HepG2 (cell line): ENCODE measurements at regions not wholly inside any gene's neighbourhood (a gene's known extent, or its start where the extent isn't known, plus 50 kb on each side); places are given as distances from the start of the nearest gene placed in this dataset.
A peak's percentile ranks its signal among the peaks of the same experiment; 100 is the strongest.

Experiments
- ATAC-seq: fragments of 200-7000 bp; cut with Tn5 transposase; 3 replicates; pipeline ENCODE4 v1.9.1; 2020; ENCODE audit warnings: mild to moderate bottlenecking, moderate library complexity
- BruUV-seq: library from RNA; stranded (reverse); fragments of 400-500 nt; replicated peaks from 2 replicates; lab custom pipeline; 2021; lab: Mats Ljungman, UMichigan
- CTCF ChIA-PET: fragments of 300-600 bp; formaldehyde crosslinking; extraction: SDS; loops from one replicate; lab custom pipeline; 2021; ENCODE audit warnings: low total read pairs, inconsistent platforms, low intra/inter-chr PET ratio; lab: Yijun Ruan, JAX
- POLR2A ChIA-PET: fragments of 350-600 bp; sonication (Branson Sonifier 250); formaldehyde crosslinking; loops from one replicate; lab custom pipeline; 2020; ENCODE audit warnings: antibody characterized with exemption, inconsistent platforms; lab: Yijun Ruan, JAX
- DNase-seq: peaks from one replicate; pipeline ENCODE4 v3.0.0-alpha.2; 2015; ENCODE audit warnings: low spot score
- FAIRE-seq: peaks from 3 replicates; lab custom pipeline; 2011; peaks lifted over from hg19 to GRCh38; lab: Jason Lieb, UNC
- H2AFZ ChIP-seq: one replicate; pipeline ENCODE4 v1.6.1; 2011; ENCODE audit warnings: low read length, inconsistent platforms
- H3K27ac ChIP-seq: fragments of 300-600 bp; 3 replicates; pipeline ENCODE4 v1.8.0; 2011; ENCODE audit warnings: mixed run types, mild to moderate bottlenecking, mixed read lengths, low read length, inconsistent platforms; ENCODE audit not compliant: insufficient read depth; ENCODE audit errors: extremely low read length
- H3K27me3 ChIP-seq, 2 experiments: fragments of 200-600 bp in 1 of 2; 2 replicates in 1 of 2; 3 replicates in 1 of 2; pipeline versions ENCODE4 v1.6.0 to v1.8.0; 2011; ENCODE audit warnings: low read length in 2 of 2, mild to moderate bottlenecking in 2 of 2, moderate library complexity in 2 of 2, inconsistent platforms in 1 of 2; ENCODE audit not compliant: insufficient read depth in 2 of 2, control insufficient read depth in 1 of 2
- H3K36me3 ChIP-seq, 2 experiments: fragments of 200-600 bp in 1 of 2; replicated peaks in 1 of 2; 2 replicates in 1 of 2; 3 replicates in 1 of 2; pipeline versions ENCODE4 v1.5.1 to v1.8.0; 2011; ENCODE audit warnings: low read length in 2 of 2, inconsistent platforms in 1 of 2; ENCODE audit not compliant: insufficient read depth in 2 of 2, control insufficient read depth in 1 of 2
- H3K4me1 ChIP-seq: 2 replicates; pipeline ENCODE4 v1.5.1; 2012; ENCODE audit warnings: low read length, inconsistent platforms; ENCODE audit not compliant: insufficient read depth
- H3K4me2 ChIP-seq: 2 replicates; pipeline ENCODE4 v1.6.0; 2011; ENCODE audit warnings: low read depth, low read length, inconsistent platforms
- H3K4me3 ChIP-seq, 3 experiments: fragments of 200-600 bp in 1 of 3; sonication (generic), shearing (Covaris generic) in 1 of 3; replicated peaks in 1 of 3; 2 replicates each; pipeline ENCODE4 v1.5.1; 2011 to 2016; ENCODE audit warnings: low read length in 3 of 3, inconsistent platforms in 2 of 3, low read depth in 2 of 3, mild to moderate bottlenecking in 2 of 3, control low read depth in 1 of 3, mixed read lengths in 1 of 3; ENCODE audit not compliant: insufficient read depth in 1 of 3
- H3K79me2 ChIP-seq: one replicate; pipeline ENCODE4 v1.6.1; 2011; ENCODE audit warnings: low read length, inconsistent platforms; ENCODE audit not compliant: insufficient read depth
- H3K9ac ChIP-seq: 2 replicates; pipeline ENCODE4 v1.6.0; 2011; ENCODE audit warnings: mild to moderate bottlenecking, low read depth, low read length, inconsistent platforms; ENCODE audit not compliant: insufficient read depth
- H3K9me3 ChIP-seq: 2 replicates; pipeline ENCODE4 v1.5.1; 2012; ENCODE audit warnings: mild to moderate bottlenecking, low read length
- H4K20me1 ChIP-seq: 2 replicates; pipeline ENCODE4 v1.6.0; 2011; ENCODE audit warnings: inconsistent platforms, mild to moderate bottlenecking, low read length, moderate library complexity; ENCODE audit not compliant: insufficient read depth
- ADNP ChIP-seq: sonication (generic); formaldehyde crosslinking; IDR thresholded peaks from 2 replicates; pipeline ENCODE4 v1.4.0; 2020; ENCODE audit warnings: missing genetic modification reagents
- MAFK ChIP-seq, 2 experiments: IDR thresholded peaks in 1 of 2; conservative IDR thresholded peaks in 1 of 2; 2 replicates each; pipeline ENCODE4 v1.6.1; 2011; ENCODE audit warnings: improper control_type of control experiment in 2 of 2, low read length in 2 of 2
- NR3C1 ChIP-seq: sonication (generic); formaldehyde crosslinking; IDR thresholded peaks from 2 replicates; pipeline ENCODE4 v1.4.0; 2020; ENCODE audit warnings: missing genetic modification reagents
- PCBP2 ChIP-seq: fragments of 200-400 bp; formaldehyde crosslinking; optimal IDR thresholded peaks from 2 replicates; pipeline ENCODE3; 2018; ENCODE audit warnings: low read length, low read depth; ENCODE audit not compliant: poor library complexity, severe bottlenecking
- TAF1 ChIP-seq: sonication (generic); formaldehyde crosslinking; IDR thresholded peaks from 2 replicates; pipeline ENCODE4 v1.4.0; 2020; ENCODE audit warnings: missing genetic modification reagents
- TCF12 ChIP-seq, 2 experiments: fragments of 450-650 bp in 1 of 2; sonication (generic) in 1 of 2; formaldehyde crosslinking in 1 of 2; IDR thresholded peaks; 2 replicates each; pipeline versions ENCODE4 v1.6.1 to v1.8.0; 2017 to 2022; ENCODE audit warnings: antibody characterized with exemption in 1 of 2, mild to moderate bottlenecking in 1 of 2, missing genetic modification reagents in 1 of 2, moderate library complexity in 1 of 2
- TSC22D2 ChIP-seq: sonication (generic); formaldehyde crosslinking; IDR thresholded peaks from 2 replicates; pipeline ENCODE4 v1.5.1; 2020; ENCODE audit warnings: missing genetic modification reagents, mild to moderate bottlenecking, borderline replicate concordance
- ZBTB33 ChIP-seq: sonication (generic); formaldehyde crosslinking; IDR thresholded peaks from 2 replicates; pipeline ENCODE4 v1.4.0; 2020; ENCODE audit warnings: missing genetic modification reagents
- ZNF615 ChIP-seq: sonication (generic); formaldehyde crosslinking; IDR thresholded peaks from 2 replicates; pipeline ENCODE4 v1.5.0; 2020; ENCODE audit warnings: mild to moderate bottlenecking, missing genetic modification reagents, borderline replicate concordance
- ZNF703 ChIP-seq: sonication (generic); formaldehyde crosslinking; IDR thresholded peaks from 2 replicates; pipeline ENCODE4 v1.5.1; 2020; ENCODE audit warnings: missing genetic modification reagents, mild to moderate bottlenecking, moderate library complexity, borderline replicate concordance
- WGBS: methylation state at CpG from one replicate; pipeline ENCODE4 v1.1.6; 2017; ENCODE audit warnings: low lambda C conversion rate; 5-methylcytosine and 5-hydroxymethylcytosine counted together
- in situ Hi-C: cut with HindIII; loops from 2 replicates; pipeline ENCODE4 v1.10.0; 2017; ENCODE audit warnings: low pct_unique_long_range_greater_than_20kb; ENCODE audit not compliant: extremely low pct_ligation_motif_present
- intact Hi-C: fragments of 100-400 bp; cut with micrococcal nuclease; formaldehyde crosslinking; loops from one replicate; pipeline ENCODE4 v1.10.0; 2022; ENCODE audit not compliant: unreplicated experiment
- TF ChIP-seq, protein P1 (sequence below): sonication (generic); formaldehyde crosslinking; IDR thresholded peaks from 2 replicates; pipeline ENCODE4 v1.5.0; 2020; ENCODE audit warnings: mild to moderate bottlenecking, missing genetic modification reagents, moderate library complexity
- TF ChIP-seq, protein P2 (sequence below): IDR thresholded peaks from 2 replicates; pipeline ENCODE4 v1.6.1; 2016; ENCODE audit warnings: missing genetic modification reagents, missing compliant biosample characterization

DNA sequence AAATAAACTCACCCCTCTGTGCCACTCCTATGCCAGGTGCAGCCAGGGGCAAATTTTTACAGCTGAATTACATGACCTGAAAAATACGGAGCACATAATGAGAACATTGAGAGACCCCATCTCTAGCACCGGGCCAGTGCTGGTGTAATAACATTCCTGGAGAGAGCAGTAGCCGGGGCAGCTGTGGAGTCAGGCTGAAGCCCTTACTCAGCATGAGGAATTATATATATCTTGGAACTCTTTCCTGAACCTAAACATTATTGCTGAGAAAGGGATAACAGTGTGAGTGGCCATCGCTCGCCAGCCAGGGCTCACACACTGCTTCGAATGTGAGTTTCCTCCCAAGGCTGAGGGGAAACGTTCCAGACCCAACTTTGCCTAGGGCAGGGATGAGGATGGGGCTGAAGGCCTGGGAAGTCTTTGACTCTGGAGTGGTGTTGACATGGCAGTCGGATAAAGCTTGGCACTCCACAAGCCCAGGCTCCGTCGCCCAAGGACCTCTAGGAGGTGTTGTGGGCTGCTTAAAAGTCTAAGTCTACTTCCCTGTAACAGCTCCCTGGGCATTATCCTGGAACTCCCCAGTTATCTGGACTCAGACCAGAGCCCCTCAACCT, 269.8 kb downstream of the CDC5L start:
- Histone ChIP-seq H3K9ac (no peak overlapping the region), H2AFZ (no peak overlapping the region), H3K4me2 (no peak overlapping the region), H3K36me3 (no peaks in the 10 kb centered on the region), H3K27ac (no peak overlapping the region), H4K20me1 (no peaks in the 10 kb centered on the region), H3K4me1 (peaks cover 23% of the 10 kb centered on the region), H3K4me3 (no peak overlapping the region), H3K9me3 (no peaks in the 10 kb centered on the region), H3K27me3 (peaks cover 2 to 19% of the 10 kb centered on the region in 2 experiments; a peak in 3 of 5 replicates), H3K79me2 (no peaks in the 10 kb centered on the region)
- ATAC-seq (no peak), FAIRE-seq (no peak), DNase-seq (no peak)
- ChIA-PET POLR2A (no interaction called here), CTCF (no interaction called here)
- intact Hi-C loops, result loop anchor here (5.0 kb wide), 1 partner anchor 720 kb away; the partner anchor contains the start of gene SUPT3H
- 58% methylated on average over 8 of the region's 10 CpGs for WGBS
- BruUV-seq, result no TSS peak
- in situ Hi-C loops, result loop anchor here (5.0 to 25.0 kb wide), 3 partner anchors 765 to 1255 kb away; no protein-coding TSS in a partner anchor
- 0 out of 4 replicates have a peak, but pooled peaks of 1 of the 2 experiments have one; percentile 4 for TF ChIP-seq MAFK (conservative IDR thresholded peaks at IDR 0.05 in 1 of 2, IDR thresholded peaks at IDR 0.05 in 1 of 2; ENCODE audit: low read length in 2 of 2)
- TF ChIP-seq TSC22D2 (CRISPR knock-in tag), result no peak
- TF ChIP-seq, protein P1, sequence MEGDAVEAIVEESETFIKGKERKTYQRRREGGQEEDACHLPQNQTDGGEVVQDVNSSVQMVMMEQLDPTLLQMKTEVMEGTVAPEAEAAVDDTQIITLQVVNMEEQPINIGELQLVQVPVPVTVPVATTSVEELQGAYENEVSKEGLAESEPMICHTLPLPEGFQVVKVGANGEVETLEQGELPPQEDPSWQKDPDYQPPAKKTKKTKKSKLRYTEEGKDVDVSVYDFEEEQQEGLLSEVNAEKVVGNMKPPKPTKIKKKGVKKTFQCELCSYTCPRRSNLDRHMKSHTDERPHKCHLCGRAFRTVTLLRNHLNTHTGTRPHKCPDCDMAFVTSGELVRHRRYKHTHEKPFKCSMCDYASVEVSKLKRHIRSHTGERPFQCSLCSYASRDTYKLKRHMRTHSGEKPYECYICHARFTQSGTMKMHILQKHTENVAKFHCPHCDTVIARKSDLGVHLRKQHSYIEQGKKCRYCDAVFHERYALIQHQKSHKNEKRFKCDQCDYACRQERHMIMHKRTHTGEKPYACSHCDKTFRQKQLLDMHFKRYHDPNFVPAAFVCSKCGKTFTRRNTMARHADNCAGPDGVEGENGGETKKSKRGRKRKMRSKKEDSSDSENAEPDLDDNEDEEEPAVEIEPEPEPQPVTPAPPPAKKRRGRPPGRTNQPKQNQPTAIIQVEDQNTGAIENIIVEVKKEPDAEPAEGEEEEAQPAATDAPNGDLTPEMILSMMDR (CRISPR knock-in tag), result 0 out of 2 replicates have a peak, but pooled peaks have one; percentile 4

DNA sequence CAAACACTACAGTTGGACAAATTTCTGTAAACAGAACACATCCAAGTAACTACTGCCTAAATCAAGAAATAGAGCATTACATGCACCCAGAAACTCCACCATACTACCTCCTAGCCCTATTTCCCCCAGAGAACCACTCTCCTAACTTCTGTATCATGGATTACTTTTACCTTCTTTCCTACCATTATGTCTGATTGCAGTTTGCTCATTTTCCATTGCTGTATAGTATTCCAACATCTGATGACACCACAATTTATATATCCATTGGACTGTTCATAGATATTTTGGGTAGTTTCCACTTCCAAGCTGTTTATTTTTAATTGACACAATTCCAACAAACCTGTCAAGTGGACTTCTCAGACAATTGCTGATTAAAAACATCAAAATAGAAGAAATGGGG, 271.1 kb downstream of the CDC5L start:
- FAIRE-seq (no peak), ATAC-seq (no peak), DNase-seq (no peak)
- Histone ChIP-seq H3K9me3 (no peaks in the 10 kb centered on the region), H3K79me2 (no peaks in the 10 kb centered on the region), H2AFZ (no peak overlapping the region), H3K9ac (no peak overlapping the region), H3K4me1 (peaks cover 32% of the 10 kb centered on the region), H4K20me1 (no peaks in the 10 kb centered on the region), H3K4me3 (no peak overlapping the region), H3K27me3 (peaks cover 3 to 23% of the 10 kb centered on the region in 2 experiments; a peak in 2 of 5 replicates), H3K27ac (no peak overlapping the region), H3K4me2 (no peak overlapping the region), H3K36me3 (no peaks in the 10 kb centered on the region)
- ChIA-PET POLR2A (no interaction called here), CTCF (no interaction called here)
- BruUV-seq, result no TSS peak
- intact Hi-C loops, result loop anchor here (5.0 kb wide), 1 partner anchor 719 kb away; the partner anchor contains the start of gene SUPT3H
- in situ Hi-C loops, result loop anchor here (5.0 to 25.0 kb wide), 3 partner anchors 764 to 1254 kb away; no protein-coding TSS in a partner anchor
- no peak for TF ChIP-seq ZNF615 (CRISPR knock-in tag)
- no peak for TF ChIP-seq TAF1
- TF ChIP-seq ADNP (CRISPR knock-in tag), result no peak
- no peak for TF ChIP-seq NR3C1
- TF ChIP-seq PCBP2, result no peak
- TF ChIP-seq, protein P2, sequence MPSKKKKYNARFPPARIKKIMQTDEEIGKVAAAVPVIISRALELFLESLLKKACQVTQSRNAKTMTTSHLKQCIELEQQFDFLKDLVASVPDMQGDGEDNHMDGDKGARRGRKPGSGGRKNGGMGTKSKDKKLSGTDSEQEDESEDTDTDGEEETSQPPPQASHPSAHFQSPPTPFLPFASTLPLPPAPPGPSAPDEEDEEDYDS, result no peak
- TF ChIP-seq ZBTB33 (CRISPR knock-in tag), result no peak
- no peak for TF ChIP-seq TCF12 (IDR thresholded peaks at IDR 0.05)
- TF ChIP-seq TCF12 (CRISPR knock-in tag; IDR thresholded peaks at IDR 0.05), result no peak
- TF ChIP-seq ZNF703 (CRISPR knock-in tag), result no peak
